ENCODE measurements at regions not wholly inside any gene's neighbourhood (a gene's known extent, or its start where the extent isn't known, plus 50 kb on each side); places are given as distances from the start of the nearest gene placed in this dataset.

GRCh38 chr5:39519079-39519478 is 94.3 kb upstream of the DAB2 start:
- Histone ChIP-seq H3K4me3 (ENCODE audit: low read length) (no peak overlapping the region), H3K18ac (ENCODE audit: low read length) (no peak overlapping the region), H3K23ac (ENCODE audit: low read length) (no peak overlapping the region), H3K79me2 (ENCODE audit: control insufficient read depth, insufficient read depth, low read length) (no peaks in the 10 kb centered on the region), H2AK5ac (ENCODE audit: low read length) (no peak overlapping the region), H2BK5ac (ENCODE audit: low read length) (no peak overlapping the region), H3K4me2 (ENCODE audit: low read length) (no peak overlapping the region), H3K27ac (ENCODE audit: low read depth, low read length) (no peak overlapping the region), H3K56ac (ENCODE audit: low read length) (no peak overlapping the region), H4K8ac (ENCODE audit: low read depth, low read length) (no peak overlapping the region), H3K36me3 (ENCODE audit: control insufficient read depth, insufficient read depth, low read length) (no peaks in the 10 kb centered on the region), H2BK120ac (ENCODE audit: low read depth, low read length) (no peak overlapping the region), H2BK15ac (replicated peaks; ENCODE audit: low read depth) (no peak overlapping the region), H3K9ac (ENCODE audit: low read length) (no peak overlapping the region), H3K27me3 (ENCODE audit: insufficient read depth, low read length, poor library complexity) (no peaks in the 10 kb centered on the region), H4K5ac (ENCODE audit: low read length) (no peak overlapping the region), H3K79me1 (ENCODE audit: low read length) (no peaks in the 10 kb centered on the region), H3K4me1 (ENCODE audit: control insufficient read depth, low read depth, low read length) (no peaks in the 10 kb centered on the region), H3K4ac (ENCODE audit: low read depth, low read length) (no peak overlapping the region)
- DNase-seq, result no peak

GRCh38 chr5:39518516-39518915 is 93.7 kb upstream of the DAB2 start:
- peak overlapping the region; percentile 45 for H3K27ac ChIP-seq (ENCODE audit: low read depth, low read length)
- H3K4me1 ChIP-seq (ENCODE audit: control insufficient read depth, low read depth, low read length), result no peaks in the 10 kb centered on the region
- H2AK5ac ChIP-seq (ENCODE audit: low read length), result no peak overlapping the region
- H3K27me3 ChIP-seq (ENCODE audit: insufficient read depth, low read length, poor library complexity), result no peaks in the 10 kb centered on the region
- no peak overlapping the region for H3K4me3 ChIP-seq (ENCODE audit: low read length)
- no peaks in the 10 kb centered on the region for H3K79me2 ChIP-seq (ENCODE audit: control insufficient read depth, insufficient read depth, low read length)
- H4K5ac ChIP-seq (ENCODE audit: low read length), result no peak overlapping the region
- no peak overlapping the region for H2BK120ac ChIP-seq (ENCODE audit: low read depth, low read length)
- no peak overlapping the region for H3K56ac ChIP-seq (ENCODE audit: low read length)
- H2BK15ac ChIP-seq (replicated peaks; ENCODE audit: low read depth), result no peak overlapping the region
- no peak for DNase-seq
- H3K79me1 ChIP-seq (ENCODE audit: low read length), result no peaks in the 10 kb centered on the region
- no peak overlapping the region for H3K4ac ChIP-seq (ENCODE audit: low read depth, low read length)
- no CpG with 5 or more reads among the region's 3 CpGs for WGBS (ENCODE audit: extremely low coverage, insufficient coverage, low lambda C conversion rate)
- H3K18ac ChIP-seq (ENCODE audit: low read length), result peak overlapping the region; percentile 68
- H3K36me3 ChIP-seq (ENCODE audit: control insufficient read depth, insufficient read depth, low read length), result no peaks in the 10 kb centered on the region
- no peak overlapping the region for H3K9ac ChIP-seq (ENCODE audit: low read length)
- H3K4me2 ChIP-seq (ENCODE audit: low read length), result no peak overlapping the region
- H4K8ac ChIP-seq (ENCODE audit: low read depth, low read length), result no peak overlapping the region
- no peak overlapping the region for H2BK5ac ChIP-seq (ENCODE audit: low read length)
- no peak overlapping the region for H3K23ac ChIP-seq (ENCODE audit: low read length)

GRCh38 chr5:39517800-39518199 is 93.0 kb upstream of the DAB2 start:
- Histone ChIP-seq H4K8ac (ENCODE audit: low read depth, low read length) (no peak overlapping the region), H2BK120ac (ENCODE audit: low read depth, low read length) (no peak overlapping the region), H3K27ac (ENCODE audit: low read depth, low read length) (no peak overlapping the region), H3K4me1 (ENCODE audit: control insufficient read depth, low read depth, low read length) (no peaks in the 10 kb centered on the region), H3K36me3 (ENCODE audit: control insufficient read depth, insufficient read depth, low read length) (no peaks in the 10 kb centered on the region), H3K4ac (ENCODE audit: low read depth, low read length) (no peak overlapping the region), H3K79me2 (ENCODE audit: control insufficient read depth, insufficient read depth, low read length) (no peaks in the 10 kb centered on the region), H2AK5ac (ENCODE audit: low read length) (no peak overlapping the region), H2BK5ac (ENCODE audit: low read length) (no peak overlapping the region), H3K18ac (ENCODE audit: low read length) (no peak overlapping the region), H3K9ac (ENCODE audit: low read length) (no peak overlapping the region), H2BK15ac (replicated peaks; ENCODE audit: low read depth) (no peak overlapping the region), H3K4me3 (ENCODE audit: low read length) (no peak overlapping the region), H3K4me2 (ENCODE audit: low read length) (no peak overlapping the region), H3K56ac (ENCODE audit: low read length) (no peak overlapping the region), H4K5ac (ENCODE audit: low read length) (no peak overlapping the region), H3K23ac (ENCODE audit: low read length) (no peak overlapping the region), H3K27me3 (ENCODE audit: insufficient read depth, low read length, poor library complexity) (no peaks in the 10 kb centered on the region), H3K79me1 (ENCODE audit: low read length) (no peaks in the 10 kb centered on the region)
- DNase-seq, result peak; percentile 59

- Histone ChIP-seq H2BK5ac (ENCODE audit: low read length) (no peak overlapping the region), H3K4me2 (ENCODE audit: low read length) (no peak overlapping the region), H2BK120ac (ENCODE audit: low read depth, low read length) (no peak overlapping the region), H3K18ac (ENCODE audit: low read length) (no peak overlapping the region), H2AK5ac (ENCODE audit: low read length) (no peak overlapping the region), H3K79me1 (ENCODE audit: low read length) (no peaks in the 10 kb centered on the region), H3K4ac (ENCODE audit: low read depth, low read length) (no peak overlapping the region), H3K4me3 (ENCODE audit: low read length) (no peak overlapping the region), H4K8ac (ENCODE audit: low read depth, low read length) (no peak overlapping the region), H3K27me3 (ENCODE audit: insufficient read depth, low read length, poor library complexity) (no peaks in the 10 kb centered on the region), H4K5ac (ENCODE audit: low read length) (no peak overlapping the region), H2BK15ac (replicated peaks; ENCODE audit: low read depth) (no peak overlapping the region), H3K23ac (ENCODE audit: low read length) (no peak overlapping the region), H3K9ac (ENCODE audit: low read length) (no peak overlapping the region), H3K56ac (ENCODE audit: low read length) (no peak overlapping the region), H3K4me1 (ENCODE audit: control insufficient read depth, low read depth, low read length) (no peaks in the 10 kb centered on the region), H3K79me2 (ENCODE audit: control insufficient read depth, insufficient read depth, low read length) (no peaks in the 10 kb centered on the region), H3K36me3 (ENCODE audit: control insufficient read depth, insufficient read depth, low read length) (no peaks in the 10 kb centered on the region), H3K27ac (ENCODE audit: low read depth, low read length) (no peak overlapping the region)
- no CpG with 5 or more reads among the region's 4 CpGs for WGBS (ENCODE audit: extremely low coverage, insufficient coverage, low lambda C conversion rate)
- no peak for DNase-seq
Observed at GRCh38 chr5:39515881-39516280, 91.1 kb upstream of the DAB2 start.

- no peak overlapping the region for H2AK5ac ChIP-seq (ENCODE audit: low read length)
- H3K4ac ChIP-seq (ENCODE audit: low read depth, low read length), result no peak overlapping the region
- no peak overlapping the region for H3K4me2 ChIP-seq (ENCODE audit: low read length)
- H4K5ac ChIP-seq (ENCODE audit: low read length), result no peak overlapping the region
- H2BK15ac ChIP-seq (replicated peaks; ENCODE audit: low read depth), result no peak overlapping the region
- no peak for DNase-seq
- no peak overlapping the region for H3K4me3 ChIP-seq (ENCODE audit: low read length)
- no peak overlapping the region for H3K23ac ChIP-seq (ENCODE audit: low read length)
- H3K18ac ChIP-seq (ENCODE audit: low read length), result no peak overlapping the region
- H2BK5ac ChIP-seq (ENCODE audit: low read length), result no peak overlapping the region
- no CpG with 5 or more reads among the region's 1 CpG for WGBS (ENCODE audit: extremely low coverage, insufficient coverage, low lambda C conversion rate)
- H3K79me2 ChIP-seq (ENCODE audit: control insufficient read depth, insufficient read depth, low read length), result no peaks in the 10 kb centered on the region
- no peaks in the 10 kb centered on the region for H3K79me1 ChIP-seq (ENCODE audit: low read length)
- H3K27me3 ChIP-seq (ENCODE audit: insufficient read depth, low read length, poor library complexity), result no peaks in the 10 kb centered on the region
- no peak overlapping the region for H4K8ac ChIP-seq (ENCODE audit: low read depth, low read length)
- no peak overlapping the region for H3K56ac ChIP-seq (ENCODE audit: low read length)
- H3K4me1 ChIP-seq (ENCODE audit: control insufficient read depth, low read depth, low read length), result no peaks in the 10 kb centered on the region
- no peaks in the 10 kb centered on the region for H3K36me3 ChIP-seq (ENCODE audit: control insufficient read depth, insufficient read depth, low read length)
- no peak overlapping the region for H3K27ac ChIP-seq (ENCODE audit: low read depth, low read length)
- no peak overlapping the region for H2BK120ac ChIP-seq (ENCODE audit: low read depth, low read length)
- H3K9ac ChIP-seq (ENCODE audit: low read length), result no peak overlapping the region
Observed at GRCh38 chr5:39513236-39513635, 88.5 kb upstream of the DAB2 start.

GRCh38 chr5:39506211-39506610 is 81.4 kb upstream of the DAB2 start:
- H3K27me3 ChIP-seq (ENCODE audit: insufficient read depth, low read length, poor library complexity), result no peaks in the 10 kb centered on the region
- no peak overlapping the region for H3K4ac ChIP-seq (ENCODE audit: low read depth, low read length)
- H2BK5ac ChIP-seq (ENCODE audit: low read length), result no peak overlapping the region
- H3K18ac ChIP-seq (ENCODE audit: low read length), result no peak overlapping the region
- H2BK15ac ChIP-seq (replicated peaks; ENCODE audit: low read depth), result no peak overlapping the region
- H3K23ac ChIP-seq (ENCODE audit: low read length), result no peak overlapping the region
- no peak overlapping the region for H4K8ac ChIP-seq (ENCODE audit: low read depth, low read length)
- H2AK5ac ChIP-seq (ENCODE audit: low read length), result no peak overlapping the region
- H3K4me2 ChIP-seq (ENCODE audit: low read length), result no peak overlapping the region
- WGBS (ENCODE audit: extremely low coverage, insufficient coverage, low lambda C conversion rate), result no CpG with 5 or more reads among the region's 5 CpGs
- H4K5ac ChIP-seq (ENCODE audit: low read length), result no peak overlapping the region
- no peaks in the 10 kb centered on the region for H3K36me3 ChIP-seq (ENCODE audit: control insufficient read depth, insufficient read depth, low read length)
- H3K27ac ChIP-seq (ENCODE audit: low read depth, low read length), result no peak overlapping the region
- no peak overlapping the region for H3K9ac ChIP-seq (ENCODE audit: low read length)
- no peak for DNase-seq
- H3K4me1 ChIP-seq (ENCODE audit: control insufficient read depth, low read depth, low read length), result no peaks in the 10 kb centered on the region
- no peaks in the 10 kb centered on the region for H3K79me2 ChIP-seq (ENCODE audit: control insufficient read depth, insufficient read depth, low read length)
- H3K56ac ChIP-seq (ENCODE audit: low read length), result no peak overlapping the region
- H2BK120ac ChIP-seq (ENCODE audit: low read depth, low read length), result no peak overlapping the region
- H3K4me3 ChIP-seq (ENCODE audit: low read length), result no peak overlapping the region
- no peaks in the 10 kb centered on the region for H3K79me1 ChIP-seq (ENCODE audit: low read length)
